ENCODE measurements at regions not wholly inside any gene's neighbourhood (a gene's known extent, or its start where the extent isn't known, plus 50 kb on each side); places are given as distances from the start of the nearest gene placed in this dataset.

DNA sequence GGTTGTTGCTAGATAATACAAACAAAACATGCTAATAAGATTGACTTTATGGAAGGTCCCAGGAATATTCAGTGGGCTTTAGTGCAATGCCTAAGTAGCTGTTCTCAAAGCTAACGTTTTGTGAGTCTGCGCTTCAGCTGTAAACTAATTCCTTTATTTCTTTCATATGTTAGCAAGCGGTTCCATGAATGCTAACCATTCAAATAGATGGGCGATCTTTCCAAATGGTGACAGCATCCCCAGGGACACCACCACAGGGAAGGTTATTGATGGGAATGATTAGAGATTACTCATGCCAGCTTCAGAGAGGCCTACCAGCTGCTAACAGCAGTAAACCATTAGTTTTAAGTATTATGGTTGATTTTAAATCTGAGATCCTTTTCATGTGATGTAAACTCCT lies 405.7 kb upstream of the MCTP2 start:
- no peak for TF ChIP-seq POLR2A (IDR thresholded peaks at IDR 0.05; ENCODE audit: low read length)
- no peak for TF ChIP-seq GATA1 (IDR thresholded peaks at IDR 0.05; ENCODE audit: low read depth, low read length)

Measured in erythroblast (primary cell).